ENCODE measurements at regions not wholly inside any gene's neighbourhood (a gene's known extent, or its start where the extent isn't known, plus 50 kb on each side); places are given as distances from the start of the nearest gene placed in this dataset.
"Not testable (repeated sequence)": the region's sequence is repeated elsewhere in the genome, so short reads cannot be mapped to it uniquely, and the experiment has no call there.

GRCh38 chr16:55062442-55062841, 131.8 kb downstream of the IRX5 start:
- H3K4me3 ChIP-seq (replicated peaks in 1 of 2; ENCODE audit: low read depth in 2 of 2, low read length in 2 of 2): no peak overlapping the region
- TF ChIP-seq CTCF (IDR thresholded peaks at IDR 0.05; ENCODE audit: low read depth, low read length): no peak

GRCh38 chr16:55072976-55073375, 142.3 kb downstream of the IRX5 start:
- no peak overlapping the region for H3K4me3 ChIP-seq (replicated peaks in 1 of 2; ENCODE audit: low read depth in 2 of 2, low read length in 2 of 2)
- TF ChIP-seq CTCF (IDR thresholded peaks at IDR 0.05; ENCODE audit: low read depth, low read length): no peak
- DNase-seq (ENCODE audit: low read depth in 2 of 2): no peak

More at GRCh38 chr16:55062442-55062841, 131.8 kb downstream of the IRX5 start:
- peak in 1 of 2 donors; percentile 17 for DNase-seq (ENCODE audit: low read depth in 2 of 2)

- H3K4me3 ChIP-seq (replicated peaks in 1 of 2; ENCODE audit: low read depth in 2 of 2, low read length in 2 of 2): no peak overlapping the region
- no peak for TF ChIP-seq CTCF (IDR thresholded peaks at IDR 0.05; ENCODE audit: low read depth, low read length)
- no peak for DNase-seq (ENCODE audit: low read depth in 2 of 2)
These were observed 143.2 kb downstream of the IRX5 start for GRCh38 chr16:55073830-55074229.

GRCh38 chr16:55075208-55075607, 144.5 kb downstream of the IRX5 start:
- not testable (repeated sequence) for DNase-seq (ENCODE audit: low read depth in 2 of 2); H3K4me3 ChIP-seq (replicated peaks in 1 of 2; ENCODE audit: low read depth in 2 of 2, low read length in 2 of 2)

- DNase-seq (ENCODE audit: low read depth in 2 of 2): no peak
- TF ChIP-seq CTCF (IDR thresholded peaks at IDR 0.05; ENCODE audit: low read depth, low read length): no peak
- H3K4me3 ChIP-seq (replicated peaks in 1 of 2; ENCODE audit: low read depth in 2 of 2, low read length in 2 of 2): no peak overlapping the region
These were observed 145.4 kb downstream of the IRX5 start for GRCh38 chr16:55076053-55076452.

GRCh38 chr16:55077266-55077665, 146.6 kb downstream of the IRX5 start:
- no peak for TF ChIP-seq CTCF (IDR thresholded peaks at IDR 0.05; ENCODE audit: low read depth, low read length)
- no peak for DNase-seq (ENCODE audit: low read depth in 2 of 2)
- H3K4me3 ChIP-seq (replicated peaks in 1 of 2; ENCODE audit: low read depth in 2 of 2, low read length in 2 of 2): no peak overlapping the region

- DNase-seq (ENCODE audit: low read depth in 2 of 2): no peak
- no peak for TF ChIP-seq CTCF (IDR thresholded peaks at IDR 0.05; ENCODE audit: low read depth, low read length)
- no peak overlapping the region for H3K4me3 ChIP-seq (replicated peaks in 1 of 2; ENCODE audit: low read depth in 2 of 2, low read length in 2 of 2)
These were observed 147.5 kb downstream of the IRX5 start for GRCh38 chr16:55078153-55078552.

Measured in cardiac fibroblast (primary cell).